GM19239 (cell line): ENCODE measurements at regions not wholly inside any gene's neighbourhood (a gene's known extent, or its start where the extent isn't known, plus 50 kb on each side); places are given as distances from the start of the nearest gene placed in this dataset.
A peak's percentile ranks its signal among the peaks of the same experiment; 100 is the strongest.

Source experiments
- DNase-seq: peaks from one replicate; pipeline ENCODE4 v3.0.0; 2011; ENCODE audit warnings: low spot score; ENCODE audit not compliant: insufficient read length
- FAIRE-seq: peaks from 2 replicates; lab custom pipeline; 2011; peaks lifted over from hg19 to GRCh38; lab: Jason Lieb, UNC

DNA sequence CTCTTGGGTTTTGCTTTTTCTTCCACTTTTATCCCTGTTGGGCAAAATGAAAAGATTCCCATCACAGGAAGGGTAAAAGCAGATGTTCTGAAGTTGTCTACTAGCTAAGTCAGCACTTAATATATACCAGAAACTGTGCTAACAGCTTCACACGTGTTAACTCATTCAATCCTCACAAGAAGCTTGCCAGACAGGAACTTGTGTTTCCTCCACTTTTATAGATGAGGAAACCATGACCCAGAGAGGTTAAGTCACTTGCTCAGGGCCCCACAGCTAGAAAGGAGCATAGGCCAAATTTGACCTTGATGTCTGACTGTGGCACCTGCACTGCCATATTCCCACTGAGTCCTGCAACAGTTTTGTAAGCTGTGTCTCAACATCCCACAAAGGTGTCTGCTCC lies 76.8 kb upstream of the EPC2 start:
- FAIRE-seq (no peak), DNase-seq (no peak)

DNA sequence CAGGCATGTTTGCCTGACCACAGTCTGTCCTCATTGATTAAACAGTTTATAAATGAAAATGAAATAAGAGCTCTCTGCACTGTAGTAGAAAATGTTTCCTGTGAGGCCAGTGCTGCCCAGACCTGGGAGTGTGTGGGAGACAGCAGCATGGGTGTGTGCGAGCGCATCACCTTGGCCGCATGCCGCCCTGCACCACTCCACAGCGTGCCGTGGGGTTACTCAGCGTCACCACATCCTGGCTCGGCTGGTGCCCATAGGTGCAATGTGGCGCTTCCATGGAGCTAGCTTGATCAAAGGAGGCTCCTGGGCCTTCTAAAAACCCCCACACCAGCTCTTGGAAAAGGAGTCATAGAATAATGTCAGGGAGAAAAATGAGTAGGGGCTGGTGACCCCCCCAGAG lies 76.0 kb upstream of the EPC2 start:
- no peak for FAIRE-seq

GRCh38 chr2:148569221-148569620 lies 75.3 kb upstream of the EPC2 start:
- DNase-seq (no peak), FAIRE-seq (no peak)

More for the DNA sequence above, 76.0 kb upstream of the EPC2 start:
- DNase-seq = no peak

- DNase-seq (no peak), FAIRE-seq (no peak)
Measured at GRCh38 chr2:148570989-148571388, 73.6 kb upstream of the EPC2 start.

DNA sequence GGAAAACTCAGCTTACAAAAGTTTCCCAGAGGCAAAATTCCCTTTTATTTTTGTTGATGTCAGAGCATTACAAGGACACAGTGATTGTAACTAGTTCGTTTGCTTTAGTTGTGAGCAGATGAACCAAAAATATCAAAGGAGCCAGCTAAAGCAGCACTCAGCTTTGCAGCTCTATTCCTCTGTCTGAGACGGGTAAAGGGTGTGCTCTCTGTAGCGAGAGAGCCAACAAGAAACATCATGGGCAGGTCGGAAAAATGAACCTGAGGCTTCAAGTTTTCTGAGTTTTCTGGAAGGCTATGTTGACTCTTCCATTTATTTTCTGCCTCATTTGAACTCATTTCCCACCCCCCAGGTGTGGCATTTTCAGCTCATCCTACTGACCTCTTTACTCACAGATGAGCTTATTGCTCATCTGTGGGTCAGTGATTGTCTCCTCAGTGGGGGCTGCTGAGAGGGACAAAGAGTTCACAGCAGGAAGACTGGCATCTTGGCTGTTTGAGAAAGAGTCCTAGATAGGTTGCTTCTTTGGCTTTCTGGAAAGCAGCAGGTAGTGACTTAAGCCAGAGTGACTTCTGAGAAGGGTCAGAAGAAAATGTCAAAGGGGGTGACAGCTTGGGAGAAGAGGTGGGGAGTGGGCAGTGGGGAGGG lies 66.6 kb upstream of the EPC2 start:
- no peak for FAIRE-seq
- DNase-seq = no peak

DNA sequence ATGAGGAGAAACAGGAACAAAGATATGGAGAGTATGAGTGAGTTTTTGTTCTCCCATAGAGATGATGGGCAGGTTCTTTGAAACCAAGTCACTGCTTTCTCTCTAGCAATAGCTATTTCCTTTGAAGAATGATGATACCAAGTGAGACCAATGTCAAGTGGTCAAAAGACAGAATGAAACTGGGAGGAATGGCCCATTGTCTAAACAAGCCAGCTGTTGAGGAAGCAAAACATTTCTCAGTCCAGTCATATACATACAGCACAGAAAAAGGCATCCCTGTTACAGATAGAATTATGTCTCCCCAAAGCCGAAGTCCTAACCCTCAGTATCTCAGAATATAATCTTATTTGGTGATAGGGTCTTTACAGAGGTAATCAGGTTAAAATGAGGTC lies 66.1 kb upstream of the EPC2 start:
- FAIRE-seq = peak; percentile 47
- no peak for DNase-seq

- no peak for DNase-seq
- FAIRE-seq = no peak
Measured at GRCh38 chr2:148582679-148583511, 61.7 kb upstream of the EPC2 start.

DNA sequence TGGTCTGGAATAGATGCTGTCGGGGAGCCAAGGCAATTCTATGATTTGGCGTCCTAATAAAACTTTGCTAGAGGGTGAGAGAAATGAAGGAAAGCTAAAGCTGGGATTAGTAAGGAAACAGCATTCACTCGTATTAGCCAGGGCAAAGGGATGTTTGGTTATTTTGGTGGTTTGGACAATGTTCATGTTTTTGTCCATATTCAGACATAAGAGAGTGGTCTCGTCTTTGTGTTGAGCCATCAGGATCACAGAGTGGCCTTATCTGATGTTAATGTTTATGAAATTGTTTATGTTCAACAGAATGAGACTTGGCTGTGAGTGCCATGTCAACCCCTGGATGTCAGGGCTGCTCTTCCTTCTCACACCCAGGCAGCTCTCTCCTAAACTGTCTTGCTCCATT lies 58.9 kb upstream of the EPC2 start:
- FAIRE-seq = no peak

GRCh38 chr2:148586522-148587128 lies 57.9 kb upstream of the EPC2 start:
- DNase-seq = no peak

More for the DNA sequence above, 58.9 kb upstream of the EPC2 start:
- no peak for DNase-seq

GRCh38 chr2:148590612-148591011 lies 53.9 kb upstream of the EPC2 start:
- FAIRE-seq = no peak

More at GRCh38 chr2:148586522-148587128, 57.9 kb upstream of the EPC2 start:
- FAIRE-seq = no peak

GRCh38 chr2:148592791-148593190 lies 51.8 kb upstream of the EPC2 start:
- no peak for DNase-seq
- FAIRE-seq = no peak

More at GRCh38 chr2:148590612-148591011, 53.9 kb upstream of the EPC2 start:
- no peak for DNase-seq

- FAIRE-seq = no peak
- no peak for DNase-seq
Measured at GRCh38 chr2:148593421-148593820, 51.1 kb upstream of the EPC2 start.

DNA sequence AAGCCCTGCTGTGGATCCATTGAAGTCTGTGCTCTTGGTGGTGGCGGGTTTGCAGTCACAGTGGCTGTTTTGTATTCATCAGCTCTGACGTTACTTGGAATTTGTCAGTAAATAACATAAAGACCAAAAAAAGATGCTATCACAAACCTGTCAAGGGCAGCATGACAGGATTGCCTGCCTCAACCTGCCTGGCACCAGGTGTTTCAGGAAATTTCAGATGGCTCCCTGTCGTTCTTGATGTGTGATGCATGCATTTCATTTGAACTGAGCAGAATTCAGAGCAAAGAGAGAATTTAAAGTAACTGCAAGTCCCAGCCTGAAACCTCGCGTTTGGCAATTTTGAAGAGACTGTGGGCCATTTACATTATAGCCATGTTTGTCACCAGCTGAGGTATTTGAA lies 50.3 kb upstream of the EPC2 start:
- no peak for DNase-seq

More for the DNA sequence above, 50.3 kb upstream of the EPC2 start:
- no peak for FAIRE-seq
